ENCODE measurements at regions not wholly inside any gene's neighbourhood (a gene's known extent, or its start where the extent isn't known, plus 50 kb on each side); places are given as distances from the start of the nearest gene placed in this dataset.

DNA sequence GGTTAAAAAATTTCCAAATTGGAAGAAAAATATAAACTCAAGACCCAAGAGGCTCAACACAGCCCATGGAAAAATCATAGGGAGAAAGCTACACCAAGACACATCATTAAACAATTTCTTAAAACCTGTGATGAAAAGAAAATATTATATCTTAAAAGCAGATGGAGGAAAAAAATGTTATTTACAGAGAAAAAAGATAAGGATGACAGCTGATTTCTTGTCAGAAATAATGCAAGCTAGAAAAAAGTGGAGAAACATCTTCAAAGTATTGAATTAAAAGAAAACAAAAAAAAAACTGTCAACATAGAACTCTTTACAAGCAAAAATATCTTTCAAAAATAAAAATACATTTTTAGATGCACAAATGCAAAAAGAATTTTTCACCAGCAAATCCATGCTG, 930.5 kb downstream of the ADGRL2 start:
- CTCF ChIA-PET = no interaction called here
- H3K4me1 Mint-ChIP-seq = no peaks in the 10 kb centered on the region

DNA sequence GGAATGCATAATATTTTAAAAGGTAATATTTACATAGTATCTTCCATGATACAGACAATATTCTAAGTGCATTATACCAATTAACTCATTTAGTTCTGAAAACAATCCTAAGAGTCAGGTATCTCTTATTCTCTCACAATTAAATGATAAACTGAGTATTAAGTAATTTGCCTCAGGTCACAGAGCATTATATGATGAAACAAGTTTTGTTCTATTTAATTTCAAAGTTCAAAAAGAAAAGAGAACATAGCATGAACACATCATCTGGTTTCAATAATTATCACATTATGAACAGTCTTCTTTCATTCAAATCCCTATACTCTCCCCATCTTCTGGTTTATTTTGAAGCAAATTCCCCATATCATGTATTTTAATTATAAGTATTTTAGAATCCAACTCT, 927.5 kb downstream of the ADGRL2 start:
- CTCF ChIA-PET = no interaction called here
- Mint-ChIP-seq H3K27me3 (ENCODE audit: low read depth) (no peaks in the 10 kb centered on the region), H3K9me3 (peaks cover 22% of the 10 kb centered on the region), H3K4me1 (no peaks in the 10 kb centered on the region), H3K36me3 (peaks cover 20% of the 10 kb centered on the region), H3K4me3 (no peak overlapping the region), H3K27ac (no peak overlapping the region)
- no peak for TF ChIP-seq CBFB (CRISPR knock-in tag; IDR thresholded peaks at IDR 0.05; ENCODE audit: low read depth)
- TF ChIP-seq MAX (CRISPR knock-in tag; IDR thresholded peaks at IDR 0.05) = no peak
- no peak for TF ChIP-seq FOXP4 (CRISPR knock-in tag; IDR thresholded peaks at IDR 0.05)
- TF ChIP-seq, protein P1, sequence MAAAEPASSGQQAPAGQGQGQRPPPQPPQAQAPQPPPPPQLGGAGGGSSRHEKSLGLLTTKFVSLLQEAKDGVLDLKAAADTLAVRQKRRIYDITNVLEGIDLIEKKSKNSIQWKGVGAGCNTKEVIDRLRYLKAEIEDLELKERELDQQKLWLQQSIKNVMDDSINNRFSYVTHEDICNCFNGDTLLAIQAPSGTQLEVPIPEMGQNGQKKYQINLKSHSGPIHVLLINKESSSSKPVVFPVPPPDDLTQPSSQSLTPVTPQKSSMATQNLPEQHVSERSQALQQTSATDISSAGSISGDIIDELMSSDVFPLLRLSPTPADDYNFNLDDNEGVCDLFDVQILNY (CRISPR knock-in tag; IDR thresholded peaks at IDR 0.05) = no peak
- TF ChIP-seq ATF3 (CRISPR knock-in tag; conservative IDR thresholded peaks at IDR 0.05) = no peak
- no peak for TF ChIP-seq TP53 (CRISPR knock-in tag; IDR thresholded peaks at IDR 0.05)
- POLR2A ChIA-PET = no interaction called here
- ATAC-seq (no peak), DNase-seq (ENCODE audit: low spot score) (no peak)

More for the DNA sequence above, 930.5 kb downstream of the ADGRL2 start:
- Mint-ChIP-seq H3K36me3 (peaks cover 20% of the 10 kb centered on the region), H3K27ac (no peak overlapping the region), H3K9me3 (peaks cover 31% of the 10 kb centered on the region), H3K27me3 (ENCODE audit: low read depth) (no peaks in the 10 kb centered on the region), H3K4me3 (no peak overlapping the region)
- TF ChIP-seq AFF4 (CRISPR knock-in tag; IDR thresholded peaks at IDR 0.05; ENCODE audit: borderline replicate concordance) = no peak
- TF ChIP-seq NR2C2 (CRISPR knock-in tag; IDR thresholded peaks at IDR 0.05) = no peak
- TF ChIP-seq FOXP4 (CRISPR knock-in tag; IDR thresholded peaks at IDR 0.05) = no peak
- no peak for TF ChIP-seq CBFB (CRISPR knock-in tag; IDR thresholded peaks at IDR 0.05; ENCODE audit: low read depth)
- TF ChIP-seq ZNF317 (CRISPR knock-in tag; IDR thresholded peaks at IDR 0.05; ENCODE audit: borderline replicate concordance, low read depth) = peak; percentile 88; the same call in 1 of the 2 replicates
- TF ChIP-seq ZBTB43 (CRISPR knock-in tag; IDR thresholded peaks at IDR 0.05) = no peak
- no peak for ATAC-seq
- DNase-seq (ENCODE audit: low spot score) = no peak
- POLR2A ChIA-PET = no interaction called here

DNA sequence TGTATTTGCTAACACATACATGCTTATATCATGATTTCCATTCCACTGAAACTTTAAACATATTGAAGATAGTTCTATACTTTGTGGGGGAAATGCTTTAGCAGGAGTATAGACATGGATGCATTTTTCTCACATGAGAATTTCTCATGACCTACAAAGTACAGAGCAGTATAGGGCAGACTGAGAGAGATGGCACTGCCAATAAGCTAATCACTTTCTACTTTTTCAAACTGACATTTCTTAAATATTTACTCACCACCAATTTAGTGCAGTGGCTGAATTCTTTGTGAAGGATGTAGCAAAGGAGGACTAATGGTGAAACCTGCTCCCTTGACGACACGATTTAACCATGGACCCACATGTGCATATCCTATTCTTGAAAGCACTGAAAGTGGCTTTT, 923.5 kb downstream of the ADGRL2 start:
- ChIA-PET POLR2A (no interaction called here), CTCF (no interaction called here)
- no peaks in the 10 kb centered on the region for H3K36me3 Mint-ChIP-seq
- no peaks in the 10 kb centered on the region for H3K4me1 Mint-ChIP-seq
- DNase-seq (ENCODE audit: low spot score) = no peak
- no peak overlapping the region for H3K27ac Mint-ChIP-seq
- no peaks in the 10 kb centered on the region for H3K27me3 Mint-ChIP-seq (ENCODE audit: low read depth)
- no peak overlapping the region for H3K4me3 Mint-ChIP-seq
- peaks cover 14% of the 10 kb centered on the region for H3K9me3 Mint-ChIP-seq
- no peak for ATAC-seq
- TF ChIP-seq ZNF317 (CRISPR knock-in tag; IDR thresholded peaks at IDR 0.05; ENCODE audit: borderline replicate concordance, low read depth) = no peak
- TF ChIP-seq ETV6 (CRISPR knock-in tag; IDR thresholded peaks at IDR 0.05) = no peak
